HCT116 (cell line): ENCODE measurements at regions not wholly inside any gene's neighbourhood (a gene's known extent, or its start where the extent isn't known, plus 50 kb on each side); places are given as distances from the start of the nearest gene placed in this dataset.

Experiments
- CEBPB ChIP-seq: IDR thresholded peaks from 2 replicates; pipeline ENCODE4 v1.6.1; 2012; ENCODE audit warnings: low read depth
- CTCF ChIP-seq, 3 experiments: fragments of 200-600 bp in 1 of 3; sonication (generic) in 1 of 3; IDR thresholded peaks in 2 of 3; conservative IDR thresholded peaks in 1 of 3; 2 replicates each; pipeline ENCODE4 v1.5.1; 2012 to 2017; ENCODE audit warnings: low read depth in 2 of 3, low read length in 2 of 3, antibody characterized with exemption in 1 of 3, borderline replicate concordance in 1 of 3, control low read depth in 1 of 3, mild to moderate bottlenecking in 1 of 3, mixed read lengths in 1 of 3, mixed run types in 1 of 3, moderate library complexity in 1 of 3; ENCODE audit not compliant: insufficient read depth in 1 of 3
- ELF1 ChIP-seq: IDR thresholded peaks from 2 replicates; pipeline ENCODE4 v1.6.1; 2012; ENCODE audit warnings: low read depth, borderline replicate concordance
- EZH2phosphoT487 ChIP-seq: fragments of 200-600 bp; IDR thresholded peaks from 2 replicates; pipeline ENCODE4 v1.6.1; 2018; ENCODE audit warnings: antibody characterized with exemption, borderline replicate concordance
- JUND ChIP-seq: IDR thresholded peaks from 2 replicates; pipeline ENCODE4 v1.6.1; 2012
- POLR2A ChIP-seq: IDR thresholded peaks from 2 replicates; pipeline ENCODE4 v1.7.0; 2011; ENCODE audit warnings: borderline replicate concordance; ENCODE audit not compliant: insufficient read depth, insufficient read length; ENCODE audit errors: extremely low read depth
- REST ChIP-seq: IDR thresholded peaks from 2 replicates; pipeline ENCODE4 v1.6.1; 2012; ENCODE audit warnings: low read depth
- SIN3A ChIP-seq: IDR thresholded peaks from 2 replicates; pipeline ENCODE4 v1.6.1; 2012; ENCODE audit warnings: low read depth
- ZNF274 ChIP-seq: fragments of 200-500 bp; sonication (Bioruptor generic); IDR thresholded peaks from 2 replicates; pipeline ENCODE4 v1.6.1; 2014; ENCODE audit warnings: mild to moderate bottlenecking, low read depth, low read length, inconsistent platforms

GRCh38 chr3:74134831-74135230 is 479.6 kb downstream of the CNTN3 start:
- TF ChIP-seq CTCF (IDR thresholded peaks at IDR 0.05 in 2 of 3, conservative IDR thresholded peaks at IDR 0.05 in 1 of 3; ENCODE audit: borderline replicate concordance in 1 of 3, insufficient read depth in 1 of 3, low read depth in 2 of 3, low read length in 2 of 3) (no peak), ELF1 (no peak), POLR2A (no peak), REST (no peak), ZNF274 (no peak), EZH2phosphoT487 (no peak), JUND (no peak), SIN3A (no peak), CEBPB (no peak)
